ENCODE measurements at regions not wholly inside any gene's neighbourhood (a gene's known extent, or its start where the extent isn't known, plus 50 kb on each side); places are given as distances from the start of the nearest gene placed in this dataset.

DNA sequence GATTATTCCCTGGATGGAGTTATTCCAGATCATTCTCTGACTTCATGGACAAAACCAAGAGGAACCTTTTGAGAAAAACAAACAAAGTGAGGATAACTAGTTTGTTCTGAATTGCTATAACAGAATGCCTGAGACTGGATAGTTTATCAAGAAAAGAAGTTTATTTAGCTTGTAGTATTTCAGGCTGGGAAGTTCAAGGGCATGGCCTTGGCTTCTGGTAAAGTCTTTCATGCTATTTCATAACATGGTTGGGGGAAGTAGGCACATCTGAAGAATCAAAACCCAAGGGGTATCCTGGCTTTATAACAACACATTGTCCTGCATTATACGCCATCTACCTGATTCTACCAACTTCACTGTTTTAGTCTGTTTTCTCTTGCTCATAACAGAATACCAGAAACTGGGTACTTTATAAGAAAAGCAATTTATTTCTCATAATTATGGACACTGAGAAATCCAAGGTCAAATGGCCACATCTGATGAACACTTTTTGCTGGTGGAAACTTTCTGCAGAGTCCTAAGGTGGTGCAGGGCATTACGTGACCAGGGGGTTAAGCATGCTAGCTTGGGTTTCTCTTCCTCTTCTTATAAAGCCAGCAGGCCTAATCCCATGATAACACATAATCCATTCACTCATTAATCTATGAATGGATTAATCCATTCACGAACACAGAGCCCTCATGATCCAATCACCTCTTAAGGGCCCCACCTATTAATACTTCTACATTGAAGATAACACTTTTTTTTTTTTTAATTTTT lies 186.1 kb upstream of the PRSS16 start:
- TF ChIP-seq ATF3 (IDR thresholded peaks at IDR 0.05): no peak
- no peak for TF ChIP-seq RAD21 (IDR thresholded peaks at IDR 0.05)
- TF ChIP-seq, protein P1, sequence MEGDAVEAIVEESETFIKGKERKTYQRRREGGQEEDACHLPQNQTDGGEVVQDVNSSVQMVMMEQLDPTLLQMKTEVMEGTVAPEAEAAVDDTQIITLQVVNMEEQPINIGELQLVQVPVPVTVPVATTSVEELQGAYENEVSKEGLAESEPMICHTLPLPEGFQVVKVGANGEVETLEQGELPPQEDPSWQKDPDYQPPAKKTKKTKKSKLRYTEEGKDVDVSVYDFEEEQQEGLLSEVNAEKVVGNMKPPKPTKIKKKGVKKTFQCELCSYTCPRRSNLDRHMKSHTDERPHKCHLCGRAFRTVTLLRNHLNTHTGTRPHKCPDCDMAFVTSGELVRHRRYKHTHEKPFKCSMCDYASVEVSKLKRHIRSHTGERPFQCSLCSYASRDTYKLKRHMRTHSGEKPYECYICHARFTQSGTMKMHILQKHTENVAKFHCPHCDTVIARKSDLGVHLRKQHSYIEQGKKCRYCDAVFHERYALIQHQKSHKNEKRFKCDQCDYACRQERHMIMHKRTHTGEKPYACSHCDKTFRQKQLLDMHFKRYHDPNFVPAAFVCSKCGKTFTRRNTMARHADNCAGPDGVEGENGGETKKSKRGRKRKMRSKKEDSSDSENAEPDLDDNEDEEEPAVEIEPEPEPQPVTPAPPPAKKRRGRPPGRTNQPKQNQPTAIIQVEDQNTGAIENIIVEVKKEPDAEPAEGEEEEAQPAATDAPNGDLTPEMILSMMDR (IDR thresholded peaks at IDR 0.05; ENCODE audit: low read depth, low read length, missing input control): no peak
- no peak for TF ChIP-seq HNF4A (conservative IDR thresholded peaks at IDR 0.05)
- TF ChIP-seq, protein P2, sequence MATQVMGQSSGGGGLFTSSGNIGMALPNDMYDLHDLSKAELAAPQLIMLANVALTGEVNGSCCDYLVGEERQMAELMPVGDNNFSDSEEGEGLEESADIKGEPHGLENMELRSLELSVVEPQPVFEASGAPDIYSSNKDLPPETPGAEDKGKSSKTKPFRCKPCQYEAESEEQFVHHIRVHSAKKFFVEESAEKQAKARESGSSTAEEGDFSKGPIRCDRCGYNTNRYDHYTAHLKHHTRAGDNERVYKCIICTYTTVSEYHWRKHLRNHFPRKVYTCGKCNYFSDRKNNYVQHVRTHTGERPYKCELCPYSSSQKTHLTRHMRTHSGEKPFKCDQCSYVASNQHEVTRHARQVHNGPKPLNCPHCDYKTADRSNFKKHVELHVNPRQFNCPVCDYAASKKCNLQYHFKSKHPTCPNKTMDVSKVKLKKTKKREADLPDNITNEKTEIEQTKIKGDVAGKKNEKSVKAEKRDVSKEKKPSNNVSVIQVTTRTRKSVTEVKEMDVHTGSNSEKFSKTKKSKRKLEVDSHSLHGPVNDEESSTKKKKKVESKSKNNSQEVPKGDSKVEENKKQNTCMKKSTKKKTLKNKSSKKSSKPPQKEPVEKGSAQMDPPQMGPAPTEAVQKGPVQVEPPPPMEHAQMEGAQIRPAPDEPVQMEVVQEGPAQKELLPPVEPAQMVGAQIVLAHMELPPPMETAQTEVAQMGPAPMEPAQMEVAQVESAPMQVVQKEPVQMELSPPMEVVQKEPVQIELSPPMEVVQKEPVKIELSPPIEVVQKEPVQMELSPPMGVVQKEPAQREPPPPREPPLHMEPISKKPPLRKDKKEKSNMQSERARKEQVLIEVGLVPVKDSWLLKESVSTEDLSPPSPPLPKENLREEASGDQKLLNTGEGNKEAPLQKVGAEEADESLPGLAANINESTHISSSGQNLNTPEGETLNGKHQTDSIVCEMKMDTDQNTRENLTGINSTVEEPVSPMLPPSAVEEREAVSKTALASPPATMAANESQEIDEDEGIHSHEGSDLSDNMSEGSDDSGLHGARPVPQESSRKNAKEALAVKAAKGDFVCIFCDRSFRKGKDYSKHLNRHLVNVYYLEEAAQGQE (IDR thresholded peaks at IDR 0.05): no peak
- no peak for TF ChIP-seq FOXA1 (IDR thresholded peaks at IDR 0.05)
- no peak for TF ChIP-seq NR2F2 (IDR thresholded peaks at IDR 0.05)
